Vagina (tissue), 2 donors: ENCODE measurements at regions not wholly inside any gene's neighbourhood (a gene's known extent, or its start where the extent isn't known, plus 50 kb on each side); places are given as distances from the start of the nearest gene placed in this dataset.

ENCODE experiments used
- POLR2A ChIP-seq, 2 donors: fragments of 450-650 bp; IDR thresholded peaks; one replicate each; pipeline ENCODE4 v1.6.1; 2017; ENCODE audit warnings: antibody characterized with exemption in 2 of 2, mild to moderate bottlenecking in 2 of 2, moderate library complexity in 2 of 2
- POLR2AphosphoS5 ChIP-seq, 2 donors: sonication (generic); formaldehyde crosslinking; IDR thresholded peaks; one replicate each; pipeline ENCODE4 v1.9.0; 2017; ENCODE audit warnings: antibody characterized with exemption in 2 of 2, mild to moderate bottlenecking in 2 of 2, low read depth in 1 of 2; ENCODE audit not compliant: insufficient read depth in 1 of 2
- TF ChIP-seq, protein P1 (sequence below), 3 experiments: fragments of 450-650 bp in 2 of 3; fragments of 200-600 bp in 1 of 3; sonication (generic) in 1 of 3; IDR thresholded peaks; one replicate each; pipeline ENCODE4 v1.5.1; 2017 to 2019; ENCODE audit warnings: antibody characterized with exemption in 3 of 3, mild to moderate bottlenecking in 2 of 3, moderate library complexity in 2 of 3

DNA sequence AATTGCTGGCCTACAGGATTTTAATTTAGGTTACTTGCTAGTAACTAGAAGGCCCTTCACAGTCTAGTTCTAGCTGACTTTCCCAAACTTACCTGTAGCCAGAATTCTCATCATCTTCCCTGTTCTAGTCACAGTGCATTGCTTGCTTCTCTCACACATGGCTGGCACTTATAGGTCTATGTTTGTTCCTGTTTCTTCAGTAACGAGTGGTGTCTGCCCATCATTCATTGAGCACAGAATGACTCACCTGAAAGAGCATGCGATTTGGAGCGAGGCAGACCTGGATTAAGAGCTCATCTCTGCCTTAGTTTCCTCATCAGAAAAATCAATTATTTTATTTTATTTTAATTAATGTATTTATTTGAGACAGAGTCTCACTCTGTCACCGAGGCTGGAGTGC is 201.7 kb upstream of the ANK2 start:
- TF ChIP-seq, protein P1, sequence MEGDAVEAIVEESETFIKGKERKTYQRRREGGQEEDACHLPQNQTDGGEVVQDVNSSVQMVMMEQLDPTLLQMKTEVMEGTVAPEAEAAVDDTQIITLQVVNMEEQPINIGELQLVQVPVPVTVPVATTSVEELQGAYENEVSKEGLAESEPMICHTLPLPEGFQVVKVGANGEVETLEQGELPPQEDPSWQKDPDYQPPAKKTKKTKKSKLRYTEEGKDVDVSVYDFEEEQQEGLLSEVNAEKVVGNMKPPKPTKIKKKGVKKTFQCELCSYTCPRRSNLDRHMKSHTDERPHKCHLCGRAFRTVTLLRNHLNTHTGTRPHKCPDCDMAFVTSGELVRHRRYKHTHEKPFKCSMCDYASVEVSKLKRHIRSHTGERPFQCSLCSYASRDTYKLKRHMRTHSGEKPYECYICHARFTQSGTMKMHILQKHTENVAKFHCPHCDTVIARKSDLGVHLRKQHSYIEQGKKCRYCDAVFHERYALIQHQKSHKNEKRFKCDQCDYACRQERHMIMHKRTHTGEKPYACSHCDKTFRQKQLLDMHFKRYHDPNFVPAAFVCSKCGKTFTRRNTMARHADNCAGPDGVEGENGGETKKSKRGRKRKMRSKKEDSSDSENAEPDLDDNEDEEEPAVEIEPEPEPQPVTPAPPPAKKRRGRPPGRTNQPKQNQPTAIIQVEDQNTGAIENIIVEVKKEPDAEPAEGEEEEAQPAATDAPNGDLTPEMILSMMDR (IDR thresholded peaks at IDR 0.05) = no peak
- TF ChIP-seq POLR2AphosphoS5 (IDR thresholded peaks at IDR 0.05; ENCODE audit: insufficient read depth in 1 of 2, low read depth in 1 of 2) (no peak), POLR2A (IDR thresholded peaks at IDR 0.05) (no peak)
